ENCODE measurements at regions not wholly inside any gene's neighbourhood (a gene's known extent, or its start where the extent isn't known, plus 50 kb on each side); places are given as distances from the start of the nearest gene placed in this dataset.
"Not testable (repeated sequence)": the region's sequence is repeated elsewhere in the genome, so short reads cannot be mapped to it uniquely, and the experiment has no call there.

DNA sequence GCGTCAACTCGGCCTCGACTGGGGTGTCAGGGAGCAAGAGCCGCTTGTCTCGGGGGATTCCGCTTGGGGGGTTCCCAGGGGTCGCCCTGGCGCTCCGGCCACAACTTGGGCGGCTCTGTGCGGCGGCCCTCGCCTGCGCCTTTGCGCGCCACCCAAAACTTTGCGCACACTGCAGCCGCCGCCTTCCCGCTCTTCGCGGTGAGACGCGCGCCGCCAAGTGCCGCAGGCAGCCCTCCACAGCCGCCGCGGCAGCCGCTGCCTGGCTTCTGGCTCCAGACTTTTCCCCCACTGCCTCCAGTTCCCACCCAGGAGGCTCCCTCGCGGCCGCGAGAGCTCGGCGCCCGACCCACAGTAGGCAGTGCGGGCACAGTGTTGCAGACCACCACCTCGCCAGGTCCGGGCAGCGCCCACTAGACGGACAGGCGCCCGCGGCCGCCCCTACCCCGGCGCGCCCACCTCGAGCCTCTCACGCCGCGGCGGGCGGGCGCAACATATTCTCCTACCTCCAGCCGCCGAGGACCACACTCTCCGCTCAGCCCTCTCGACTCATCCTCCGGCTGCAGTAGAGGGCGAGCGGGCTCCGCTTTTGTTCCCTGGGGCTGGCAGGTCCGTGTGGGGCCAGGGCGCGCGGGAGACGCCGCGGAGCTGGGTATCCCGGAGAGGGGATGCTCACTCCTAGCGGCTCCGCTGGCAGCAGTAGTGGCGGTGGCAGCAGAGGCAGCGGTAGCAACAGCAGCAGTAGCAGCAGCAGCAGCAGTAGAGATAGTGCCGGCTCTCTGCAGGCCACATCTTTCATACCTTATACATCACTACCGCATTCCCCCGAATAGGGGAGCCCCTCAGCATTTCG, 296.6 kb downstream of the OMA1 start:
- peak in 2 of 5 experiments; percentile 7 to 30 for DNase-seq

DNA sequence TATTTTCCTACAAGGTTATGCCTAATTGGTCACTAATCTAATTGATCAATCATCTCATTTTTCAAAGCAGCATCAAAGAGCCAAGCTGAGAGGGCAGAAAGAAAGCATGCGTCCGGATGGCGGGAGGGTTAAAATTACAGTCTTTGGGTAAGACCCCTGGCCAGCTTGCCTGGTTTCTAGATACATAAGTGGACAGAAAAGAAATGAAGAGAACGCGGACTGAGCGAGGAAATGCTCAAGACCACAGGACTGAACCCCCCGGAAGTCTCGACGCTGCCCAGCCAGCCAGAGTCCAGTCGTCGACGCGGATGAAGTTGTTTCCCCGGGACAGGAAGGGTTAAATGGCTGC, 297.2 kb downstream of the OMA1 start:
- DNase-seq, result no peak

DNA sequence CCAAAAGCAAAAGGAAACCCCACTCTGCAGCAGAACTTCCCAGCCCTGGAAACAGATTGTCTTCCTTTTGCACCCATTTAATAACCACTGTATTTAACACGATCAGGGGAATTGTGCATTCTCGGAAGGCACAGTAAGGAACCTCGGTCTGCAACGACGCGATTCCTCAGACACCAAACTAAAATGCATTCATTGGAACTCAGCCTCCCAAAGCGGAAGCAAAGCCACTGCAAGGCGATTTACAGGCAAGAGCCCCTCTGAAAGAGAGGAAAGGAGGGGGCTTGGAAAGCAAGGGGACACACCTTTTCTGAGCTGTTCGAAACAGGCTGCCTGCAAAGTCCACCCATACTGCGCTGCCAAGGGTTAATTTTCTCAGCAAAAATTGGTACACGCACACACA, 297.7 kb downstream of the OMA1 start:
- no peak for DNase-seq

DNA sequence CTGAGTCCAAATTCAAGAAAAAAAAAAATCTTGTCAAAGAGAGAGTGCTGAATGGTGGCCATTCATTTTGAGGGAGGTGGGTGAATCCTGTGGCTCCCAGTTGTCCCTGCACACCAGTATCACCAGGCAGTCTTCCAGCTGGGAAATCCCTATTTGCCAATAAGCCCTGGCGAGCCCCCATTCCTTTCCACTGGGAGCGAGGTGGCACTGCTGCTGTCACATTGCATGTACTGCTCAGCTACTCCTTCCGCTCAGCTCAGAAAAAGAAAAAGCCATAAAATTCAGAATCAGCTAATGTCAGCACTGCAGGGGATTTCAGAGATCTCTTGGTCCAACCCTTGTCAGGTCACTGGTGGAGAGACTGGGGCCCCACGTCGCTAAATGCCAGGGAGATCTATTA, 298.5 kb downstream of the OMA1 start:
- DNase-seq, result no peak

DNA sequence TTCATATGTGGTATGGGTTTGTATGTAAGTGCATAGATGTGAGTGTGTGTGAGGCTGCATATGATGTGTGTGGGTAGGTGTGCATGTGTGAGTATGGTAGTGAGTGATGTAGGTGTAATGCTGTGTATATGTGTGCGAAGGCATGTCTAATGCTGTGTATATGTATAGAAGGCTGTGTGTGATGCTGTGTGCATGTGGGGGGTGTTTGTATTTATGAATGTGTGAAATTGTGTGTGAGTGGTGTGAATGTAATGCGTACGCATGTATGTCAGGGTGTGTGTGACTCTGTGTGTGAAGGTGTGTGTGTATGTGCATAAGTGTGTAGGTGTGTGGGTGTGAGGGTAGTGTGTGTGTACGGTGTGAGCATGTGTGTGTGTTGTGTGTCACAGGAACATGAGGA, 300.0 kb downstream of the OMA1 start:
- DNase-seq, result no peak

DNA sequence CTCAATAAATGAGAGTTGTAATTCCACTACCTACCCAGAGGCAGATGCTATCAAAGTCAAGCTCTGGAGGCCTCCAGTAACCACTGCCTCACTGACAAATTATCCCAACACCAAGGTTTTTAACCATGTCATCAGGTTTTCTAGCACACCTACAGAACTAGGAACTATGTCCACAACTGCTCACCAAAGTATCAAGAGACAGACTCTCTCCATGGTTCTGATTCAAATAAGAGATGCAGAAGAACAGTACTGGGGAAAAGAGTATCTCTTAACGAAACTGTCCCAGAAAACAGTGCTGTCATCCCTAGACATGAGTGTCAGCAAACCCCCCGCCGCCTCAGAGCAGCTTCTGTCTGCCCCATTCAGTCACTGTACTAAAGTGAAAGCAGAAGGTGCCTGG, 301.7 kb downstream of the OMA1 start:
- no peak for DNase-seq

DNA sequence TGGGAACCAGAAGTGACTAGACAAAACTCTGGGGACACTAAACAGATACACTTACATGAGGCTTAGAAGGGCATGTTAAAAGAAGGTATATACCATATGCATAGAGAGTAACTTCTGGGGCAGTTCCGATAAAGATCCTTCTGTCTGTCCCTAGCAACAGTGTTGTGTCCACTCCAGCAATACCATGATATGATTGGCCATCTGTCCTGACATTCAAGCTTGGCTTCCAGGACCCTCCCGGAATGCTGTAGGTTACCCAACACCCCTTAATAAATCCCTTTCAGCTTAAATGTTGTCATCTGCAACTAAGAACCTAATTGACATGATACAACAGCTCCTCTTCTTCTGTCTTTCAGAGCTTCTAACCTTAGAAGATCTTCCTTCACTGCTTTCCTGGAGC, 307.7 kb downstream of the OMA1 start:
- no peak for DNase-seq

DNA sequence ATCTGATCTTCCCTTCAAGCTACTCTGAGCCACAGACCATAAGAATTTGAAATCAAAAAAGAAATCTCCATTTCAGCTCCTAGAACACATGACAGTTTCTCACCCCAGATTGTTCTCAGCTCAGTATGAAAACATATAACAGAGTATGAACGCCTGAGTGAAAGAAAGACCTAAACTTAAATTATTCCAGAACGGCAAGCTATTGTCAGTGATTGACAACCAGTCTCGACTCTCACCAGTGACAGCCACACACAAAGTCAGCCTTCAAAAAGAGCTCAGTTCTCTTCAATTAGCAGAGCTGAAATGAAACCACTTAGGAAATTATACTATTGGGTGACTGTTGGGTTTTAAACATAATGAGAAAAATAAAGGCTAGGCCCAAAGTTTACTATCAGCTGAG, 312.8 kb downstream of the OMA1 start:
- no peak for DNase-seq

DNA sequence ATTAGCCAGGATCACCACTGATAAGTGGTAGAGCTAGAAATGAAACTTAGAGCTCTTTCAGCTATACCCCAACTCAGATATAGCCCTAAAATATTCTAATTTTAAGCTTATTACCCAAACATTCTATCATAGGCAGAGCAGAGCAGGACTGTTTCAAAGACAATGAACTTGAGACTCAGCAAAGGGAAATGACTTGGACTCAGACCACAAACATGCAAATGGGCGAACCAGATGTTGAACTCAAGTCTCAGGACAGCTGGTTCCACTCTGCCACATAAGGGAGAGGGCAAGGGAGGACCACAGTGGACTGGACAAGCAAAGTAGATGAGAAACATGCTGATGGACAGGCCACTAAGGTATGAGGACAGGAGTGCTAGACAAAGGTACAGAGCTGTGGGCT, 315.3 kb downstream of the OMA1 start:
- no peak for DNase-seq

DNA sequence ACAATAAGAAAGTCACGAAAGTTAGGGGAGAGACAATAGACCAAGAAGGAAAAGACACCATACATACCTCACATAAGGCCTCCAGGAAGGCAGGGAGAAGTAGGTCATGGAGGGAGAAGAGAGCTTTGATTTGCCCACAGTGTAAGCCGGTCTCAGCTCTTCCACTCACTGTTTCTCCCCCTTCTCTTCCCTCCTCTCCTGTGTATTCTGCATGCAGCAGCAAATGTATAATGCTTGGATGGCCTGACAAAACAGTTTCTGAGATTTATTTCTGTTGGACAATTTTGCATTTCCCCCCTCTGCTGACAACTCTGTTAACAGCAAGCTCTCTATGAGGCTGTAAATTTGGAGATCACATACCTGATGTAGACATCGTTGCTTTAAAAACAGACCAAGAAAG, 318.9 kb downstream of the OMA1 start:
- no peak for DNase-seq

DNA sequence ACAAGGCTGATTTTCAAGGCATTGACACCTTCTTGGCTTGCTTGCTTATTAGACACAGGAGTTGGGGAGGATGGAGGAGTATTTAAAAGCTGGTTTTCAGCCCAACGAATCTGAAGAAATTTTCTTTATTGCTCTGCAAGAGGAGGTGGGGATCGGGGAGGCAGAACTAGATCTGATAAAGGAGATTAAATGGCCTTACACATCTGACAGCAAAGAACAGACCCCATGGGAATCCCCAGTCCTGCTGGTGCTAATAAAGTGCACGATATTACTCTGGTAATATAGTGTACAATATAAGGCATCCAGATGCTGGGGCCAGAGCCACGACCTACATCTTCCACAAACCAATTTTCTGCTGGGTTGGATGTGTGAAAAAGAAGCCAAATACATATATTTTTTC, 323.0 kb downstream of the OMA1 start:
- DNase-seq, result no peak

DNA sequence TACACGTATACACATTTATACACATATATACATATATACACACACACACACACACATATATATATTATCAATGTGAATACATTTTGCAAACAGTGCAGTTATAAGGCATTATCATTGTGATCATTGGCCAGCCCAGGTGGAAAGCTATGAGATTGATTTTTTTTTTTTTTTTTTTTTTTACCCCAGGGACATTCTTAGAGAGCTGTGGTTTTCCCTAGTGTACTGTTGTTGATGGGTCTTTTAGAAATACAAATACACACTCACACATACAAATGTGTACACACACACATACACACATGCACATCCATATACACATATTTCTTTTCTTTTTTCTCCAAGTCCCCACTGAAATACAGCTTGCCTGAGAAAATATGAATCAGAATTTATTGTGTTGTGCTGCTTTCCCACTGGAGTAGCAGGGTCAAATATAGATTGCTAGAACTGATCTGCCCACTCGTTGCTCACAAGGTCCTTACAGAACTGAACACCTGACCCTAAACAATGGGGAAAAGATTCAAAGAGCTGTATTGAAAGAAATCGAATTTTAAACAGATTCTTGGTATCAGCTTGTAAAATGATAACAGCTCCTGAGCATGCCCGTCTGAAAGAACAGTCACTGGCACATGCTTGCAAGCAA, 325.6 kb downstream of the OMA1 start:
- no peak for DNase-seq

DNA sequence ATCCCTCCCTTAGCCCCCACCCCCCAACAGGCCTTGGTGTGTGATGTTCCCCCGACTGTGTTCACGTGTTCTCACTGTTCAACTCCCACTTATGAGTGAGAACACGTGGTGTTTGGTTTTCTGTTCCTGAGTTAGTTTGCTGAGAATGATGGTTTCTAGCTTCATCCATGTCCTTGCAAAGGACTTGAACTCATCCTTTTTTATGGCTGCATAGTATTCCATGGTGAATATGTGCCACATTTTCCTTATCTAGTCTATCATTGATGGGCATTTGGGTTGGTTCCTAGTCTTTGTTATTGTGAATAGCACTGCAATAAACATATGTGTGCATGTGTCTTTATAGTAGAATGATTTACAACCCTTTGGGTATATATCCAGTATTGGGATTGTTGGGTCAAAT, 330.4 kb downstream of the OMA1 start:
- DNase-seq, result not testable (repeated sequence)

DNA sequence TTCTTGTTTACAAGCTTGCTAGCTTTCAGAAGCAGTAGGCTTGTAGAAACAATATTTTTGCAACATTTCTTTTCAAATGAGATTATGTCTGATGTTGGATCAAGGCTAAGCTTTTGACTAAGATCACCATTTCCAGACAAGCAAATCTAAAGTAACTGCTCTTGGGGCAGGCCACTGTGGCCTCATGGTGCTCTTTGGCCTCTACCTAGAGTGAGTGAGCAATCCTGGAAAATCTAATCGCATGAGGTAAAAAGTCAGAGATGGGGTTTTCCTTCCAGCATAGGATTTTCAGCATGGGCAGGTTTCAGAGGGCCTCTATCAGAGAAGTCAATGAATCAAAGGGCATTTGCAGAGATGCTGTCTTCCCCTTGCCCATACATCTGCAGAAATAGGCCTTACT, 331.9 kb downstream of the OMA1 start:
- DNase-seq, result no peak

DNA sequence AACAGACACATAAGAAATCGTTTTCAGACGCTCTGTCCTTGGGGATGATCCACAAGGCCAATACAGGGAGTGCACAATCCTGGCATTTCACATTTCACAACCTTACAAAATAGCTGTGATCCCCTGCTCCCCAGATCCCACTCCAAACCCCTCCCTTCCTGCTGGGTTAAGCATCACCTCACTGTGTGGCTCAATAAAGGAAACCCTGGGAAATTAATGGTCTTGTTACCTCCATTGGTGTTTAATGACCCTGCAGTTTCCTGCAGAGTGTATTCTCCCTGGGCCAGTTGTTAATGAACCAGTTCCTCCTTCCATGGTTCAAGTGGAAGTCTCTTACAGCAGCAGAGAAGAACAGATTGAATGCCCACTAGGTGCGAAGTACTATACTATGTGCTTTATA, 334.7 kb downstream of the OMA1 start:
- DNase-seq, result no peak

DNA sequence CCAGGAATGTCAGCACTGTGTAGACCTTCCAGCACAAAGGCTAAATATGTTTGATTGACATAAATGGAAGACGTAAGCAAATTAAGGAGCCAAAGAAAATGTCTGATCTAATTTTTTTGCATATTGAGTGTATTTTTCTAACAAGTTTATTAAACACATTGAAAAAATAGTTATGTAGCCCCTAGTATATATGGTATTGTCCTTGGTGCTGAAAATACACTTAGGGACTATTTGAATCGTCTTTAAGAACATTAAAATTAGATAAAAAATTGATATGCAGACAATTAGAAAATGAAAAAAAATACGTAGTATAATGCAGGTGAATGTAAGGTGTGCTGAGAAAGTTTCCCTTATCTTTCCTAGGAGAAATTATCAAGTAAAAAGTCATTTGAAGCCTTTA, 337.0 kb downstream of the OMA1 start:
- DNase-seq, result no peak

DNA sequence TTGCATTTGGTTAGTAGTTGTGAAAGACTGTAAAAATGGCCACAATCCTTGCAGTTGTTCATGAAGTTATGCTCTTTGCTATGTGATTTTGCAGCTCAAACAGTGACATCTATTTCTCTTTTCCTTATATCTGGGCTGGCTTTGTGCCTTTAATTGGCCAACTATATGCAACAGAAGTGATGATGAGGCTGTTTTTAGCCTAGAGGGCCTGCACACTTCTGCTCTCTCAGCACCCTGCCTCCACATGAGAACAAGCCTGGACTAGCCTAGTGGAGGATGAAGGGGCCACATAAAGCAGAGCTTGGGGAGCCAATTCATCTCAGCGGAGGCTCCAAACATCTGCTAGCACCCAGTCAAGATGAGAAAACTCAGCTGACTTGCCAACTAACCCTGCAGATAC, 339.8 kb downstream of the OMA1 start:
- DNase-seq, result no peak

DNA sequence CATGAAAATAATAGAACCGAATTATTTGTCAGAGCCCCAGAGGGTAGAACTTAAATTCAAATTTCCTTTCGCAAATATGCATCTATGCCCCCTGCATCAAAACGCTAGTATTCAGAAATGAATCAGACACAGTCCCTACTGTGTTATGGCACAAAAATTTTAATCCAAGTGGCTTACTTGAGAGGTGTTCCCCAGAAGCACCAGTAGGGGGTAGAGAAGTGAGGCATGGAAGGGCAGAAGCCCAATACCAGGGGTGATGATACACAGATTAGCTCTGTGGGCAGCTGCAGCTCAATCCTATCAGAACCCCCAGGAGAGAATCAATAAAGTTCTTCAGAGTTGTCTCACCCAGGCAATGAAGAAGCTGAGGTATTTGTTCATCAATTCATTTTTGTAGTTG, 342.2 kb downstream of the OMA1 start:
- no peak for DNase-seq

DNA sequence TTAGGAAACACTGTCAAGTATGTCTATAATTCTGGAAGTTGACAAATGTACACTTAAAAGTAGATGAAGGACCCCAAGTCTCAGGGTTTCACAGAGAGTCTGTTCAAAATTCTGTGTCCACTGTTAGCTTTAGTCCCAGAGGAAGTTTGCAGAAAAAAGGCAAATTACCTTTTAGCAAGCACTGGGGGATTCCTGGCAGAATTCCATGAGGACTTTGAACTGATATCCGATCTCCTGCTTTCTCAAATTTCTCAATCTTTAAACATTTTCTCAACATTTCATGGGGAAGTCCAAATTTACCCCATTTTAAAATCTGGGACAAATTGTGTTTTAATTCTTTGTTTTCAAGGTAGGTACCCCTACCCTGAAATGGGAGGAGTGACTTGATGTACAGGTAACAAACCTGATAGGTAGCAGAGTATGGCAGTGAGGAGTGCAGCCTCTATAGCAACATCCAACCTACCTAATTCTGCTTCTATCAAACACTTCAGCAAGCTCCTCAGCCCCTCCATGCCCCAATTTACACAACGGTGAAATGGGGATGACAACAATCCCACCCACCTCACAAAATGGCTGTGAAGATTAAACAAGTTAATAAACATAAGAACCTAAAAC, 344.9 kb downstream of the OMA1 start:
- DNase-seq, result no peak

DNA sequence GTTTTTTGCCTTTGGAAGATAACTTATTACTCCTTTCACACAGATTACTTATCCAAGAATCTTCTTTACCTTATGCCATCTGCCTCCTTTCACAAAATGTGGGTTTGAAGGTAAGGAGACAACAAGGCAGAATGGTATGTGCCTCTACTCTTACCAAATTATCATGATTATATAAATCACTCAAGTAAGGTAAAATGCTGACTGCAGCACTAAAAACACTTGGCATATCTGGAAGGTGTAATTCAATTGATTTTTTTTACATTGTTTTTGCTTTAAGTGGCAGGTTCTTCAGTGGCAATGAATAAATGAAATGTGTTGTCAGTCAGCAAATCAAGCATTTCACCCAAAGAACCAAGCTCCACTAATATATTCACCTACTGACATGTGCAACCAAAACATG, 346.1 kb downstream of the OMA1 start:
- DNase-seq, result no peak

DNA sequence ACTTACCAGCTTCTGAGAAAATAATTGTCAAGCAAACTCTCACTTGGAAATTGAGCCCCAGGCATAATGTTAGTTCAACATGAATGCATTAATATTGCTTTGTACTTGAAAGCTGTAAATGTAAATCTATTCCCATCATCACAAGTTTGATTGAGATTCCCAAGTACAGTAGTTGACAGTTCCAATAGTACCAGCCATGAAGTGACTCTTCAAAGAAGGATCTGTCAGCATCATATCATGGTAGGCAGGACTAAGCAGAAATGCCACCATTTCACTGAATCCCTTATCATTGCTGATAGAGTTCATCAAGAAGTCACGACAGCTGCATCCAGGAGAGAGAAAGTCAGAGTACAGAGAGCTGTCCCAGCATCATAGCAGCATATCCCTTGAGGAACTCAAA, 348.7 kb downstream of the OMA1 start:
- no peak for DNase-seq

DNA sequence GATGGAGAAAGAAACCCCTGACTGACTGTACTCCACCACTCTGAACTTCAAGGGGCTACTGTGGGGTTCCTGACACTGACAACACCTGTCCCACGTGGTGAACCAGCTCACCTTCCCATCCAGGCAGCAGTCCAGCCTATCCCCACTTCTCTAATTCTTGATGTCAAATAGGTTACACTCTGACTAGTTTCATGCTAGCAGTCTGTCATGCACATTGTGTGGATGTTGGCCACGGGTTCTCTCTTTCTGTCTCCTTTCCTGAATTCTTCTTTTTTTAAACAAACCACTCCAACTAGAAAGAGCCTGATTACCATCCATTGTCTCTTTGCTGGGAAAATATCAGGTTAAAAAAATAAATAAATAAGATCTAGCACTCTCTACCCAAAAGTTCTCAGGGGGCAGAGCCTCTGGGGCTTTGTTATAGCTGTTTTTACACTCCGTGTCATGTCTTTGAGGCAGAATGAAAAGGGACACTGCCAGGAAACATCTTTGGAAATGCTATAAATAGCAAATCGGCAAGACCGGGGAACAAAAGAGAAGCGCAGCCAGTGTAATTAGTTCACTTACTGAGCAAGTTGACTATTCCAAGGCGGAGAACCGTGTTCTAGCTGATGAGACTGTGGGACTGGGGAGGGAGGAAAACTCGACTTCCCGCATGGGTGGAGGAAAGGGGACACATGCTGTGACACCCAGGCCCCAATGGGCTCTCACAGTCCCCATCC, 356.1 kb downstream of the OMA1 start:
- DNase-seq, result no peak

DNA sequence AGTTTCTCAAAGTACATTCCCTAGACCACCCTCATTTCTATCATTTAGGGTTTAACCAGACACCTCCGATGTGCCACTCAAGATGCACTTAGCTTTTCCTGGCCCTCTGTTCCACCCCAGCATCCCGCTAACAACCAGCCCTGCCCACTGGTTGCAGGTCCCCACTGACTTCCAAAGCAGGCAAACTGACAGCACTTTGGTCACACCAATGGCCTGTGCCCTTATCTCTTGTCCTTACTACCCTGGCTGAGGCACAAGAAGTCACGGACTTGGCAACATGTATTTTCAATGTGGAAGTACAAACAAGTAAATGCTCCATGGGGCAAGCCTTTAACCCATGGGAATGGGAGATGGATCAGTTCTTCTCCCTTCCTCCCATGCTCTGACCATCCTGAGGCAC, 357.1 kb downstream of the OMA1 start:
- no peak for DNase-seq

DNA sequence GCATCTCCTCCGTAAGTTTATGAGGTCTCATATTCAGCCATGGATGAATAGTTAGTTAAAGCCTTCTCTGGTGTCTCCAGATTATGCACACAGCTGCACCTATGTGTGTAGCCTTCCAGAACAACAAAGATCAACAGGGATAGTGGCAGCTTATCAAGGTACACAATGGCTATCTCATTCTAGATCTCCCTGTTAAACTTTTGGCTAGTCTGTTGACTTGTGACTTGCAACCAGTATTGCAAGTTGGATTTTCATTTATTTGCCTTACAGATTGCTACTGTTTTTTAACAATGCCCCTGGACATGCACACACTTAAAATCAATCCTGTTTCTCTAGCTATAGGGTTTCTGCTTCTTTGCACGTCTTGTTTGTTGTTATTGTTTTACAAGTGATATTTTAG, 363.2 kb downstream of the OMA1 start:
- no peak for DNase-seq

All from T-helper 2 cell (primary cell).